ENCODE measurements at regions not wholly inside any gene's neighbourhood (a gene's known extent, or its start where the extent isn't known, plus 50 kb on each side); places are given as distances from the start of the nearest gene placed in this dataset.
"Not testable (repeated sequence)": the region's sequence is repeated elsewhere in the genome, so short reads cannot be mapped to it uniquely, and the experiment has no call there.

DNA sequence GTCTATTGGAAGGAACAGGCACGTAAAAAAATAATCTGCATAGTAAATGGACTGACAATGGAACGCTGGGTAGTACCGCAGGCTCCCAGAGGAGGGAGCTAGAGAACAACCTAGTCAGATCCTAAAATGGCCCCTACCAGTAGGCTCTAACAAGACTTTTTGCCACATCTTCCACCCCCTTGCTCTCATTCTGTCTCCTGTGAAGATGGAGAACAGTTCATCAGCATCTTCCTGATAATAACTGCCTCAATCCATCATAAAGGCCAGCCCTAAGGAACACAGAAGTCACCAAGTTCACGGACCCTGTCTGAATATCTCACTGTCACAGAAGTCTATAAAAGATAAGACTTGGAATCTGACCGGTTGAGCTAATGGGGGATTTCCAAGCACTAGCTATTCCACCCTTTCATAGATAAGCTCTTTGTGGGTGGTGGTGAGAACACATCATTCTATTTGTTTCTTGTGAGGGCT lies 133.4 kb downstream of the SLC1A3 start:
- H3K27ac ChIP-seq (ENCODE audit: insufficient read depth, low read length, poor library complexity, severe bottlenecking): no peak overlapping the region
- H3K36me3 ChIP-seq (ENCODE audit: control insufficient read depth, insufficient read depth, low read length): no peaks in the 10 kb centered on the region
- no peak overlapping the region for H3K4me3 ChIP-seq (ENCODE audit: insufficient read depth, low read depth, low read length, poor library complexity, severe bottlenecking)
- H3K4me1 ChIP-seq (ENCODE audit: control insufficient read depth, insufficient read depth, low read length, poor library complexity, severe bottlenecking): peaks cover 4% of the 10 kb centered on the region
- peaks cover 11% of the 10 kb centered on the region for H3K27me3 ChIP-seq (replicated peaks; ENCODE audit: control insufficient read depth, insufficient read depth, low read length, poor library complexity, severe bottlenecking)
- peak; percentile 23 to 41 (median 40) for DNase-seq
- no peaks in the 10 kb centered on the region for H3K9me3 ChIP-seq (ENCODE audit: control insufficient read depth, low read length)

DNA sequence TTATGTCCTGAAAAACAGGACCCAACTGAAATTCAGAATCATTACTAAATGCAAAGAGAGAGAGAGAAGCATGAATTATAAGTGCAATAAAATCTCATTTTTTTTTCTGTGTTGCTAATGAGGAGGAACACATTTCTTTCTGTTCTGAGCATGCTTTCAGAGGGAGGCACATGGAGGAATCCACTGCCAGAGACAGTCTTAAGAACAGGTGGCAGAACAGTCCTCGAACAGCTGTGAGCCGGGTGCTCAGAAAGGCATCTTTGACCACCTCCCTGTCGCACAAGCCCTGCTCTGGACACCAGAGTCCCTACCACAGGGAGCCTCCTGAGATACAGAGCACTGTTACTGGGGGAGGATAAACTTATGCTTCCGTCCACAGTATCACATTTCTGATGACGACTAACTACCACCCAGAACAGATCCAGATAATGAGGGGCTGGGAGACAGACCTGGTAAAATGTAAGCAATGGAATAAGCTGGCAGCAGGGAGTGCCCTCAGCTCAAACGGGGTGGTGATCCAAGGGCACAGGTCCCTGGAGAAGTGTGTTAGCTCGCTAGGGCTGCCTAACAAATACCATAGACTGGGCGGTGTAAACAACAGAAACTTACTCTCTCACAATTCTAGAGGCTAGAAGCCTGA lies 134.0 kb downstream of the SLC1A3 start:
- H3K27ac ChIP-seq (ENCODE audit: insufficient read depth, low read length, poor library complexity, severe bottlenecking): no peak overlapping the region
- peaks cover 13% of the 10 kb centered on the region for H3K27me3 ChIP-seq (replicated peaks; ENCODE audit: control insufficient read depth, insufficient read depth, low read length, poor library complexity, severe bottlenecking)
- H3K9me3 ChIP-seq (ENCODE audit: control insufficient read depth, low read length): no peaks in the 10 kb centered on the region
- peaks cover 4% of the 10 kb centered on the region for H3K4me1 ChIP-seq (ENCODE audit: control insufficient read depth, insufficient read depth, low read length, poor library complexity, severe bottlenecking)
- no peak for DNase-seq
- H3K4me3 ChIP-seq (ENCODE audit: insufficient read depth, low read depth, low read length, poor library complexity, severe bottlenecking): no peak overlapping the region
- no peaks in the 10 kb centered on the region for H3K36me3 ChIP-seq (ENCODE audit: control insufficient read depth, insufficient read depth, low read length)

DNA sequence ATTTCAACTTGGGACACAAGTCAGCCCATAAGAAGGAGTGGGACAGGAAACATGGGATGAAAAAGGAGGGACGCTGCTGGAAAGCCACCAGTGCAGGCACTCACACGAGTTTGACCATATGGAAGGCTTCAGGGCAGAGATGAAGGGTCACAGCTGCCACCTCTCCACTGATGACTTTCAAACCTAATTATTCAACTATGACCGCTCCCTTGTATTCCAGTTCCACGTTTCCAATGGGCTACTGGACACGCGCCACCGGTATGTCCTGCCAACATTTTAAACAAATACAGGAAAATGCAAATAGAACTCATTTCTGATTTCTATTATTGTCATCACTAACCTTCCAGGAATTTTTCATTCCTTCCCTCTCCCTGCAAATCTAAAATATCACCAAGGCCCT lies 134.7 kb downstream of the SLC1A3 start:
- peaks cover 13% of the 10 kb centered on the region for H3K27me3 ChIP-seq (replicated peaks; ENCODE audit: control insufficient read depth, insufficient read depth, low read length, poor library complexity, severe bottlenecking)
- DNase-seq: no peak
- no peak overlapping the region for H3K27ac ChIP-seq (ENCODE audit: insufficient read depth, low read length, poor library complexity, severe bottlenecking)
- no peaks in the 10 kb centered on the region for H3K36me3 ChIP-seq (ENCODE audit: control insufficient read depth, insufficient read depth, low read length)
- H3K4me1 ChIP-seq (ENCODE audit: control insufficient read depth, insufficient read depth, low read length, poor library complexity, severe bottlenecking): peaks cover 4% of the 10 kb centered on the region
- no peak overlapping the region for H3K4me3 ChIP-seq (ENCODE audit: insufficient read depth, low read depth, low read length, poor library complexity, severe bottlenecking)
- no peaks in the 10 kb centered on the region for H3K9me3 ChIP-seq (ENCODE audit: control insufficient read depth, low read length)

DNA sequence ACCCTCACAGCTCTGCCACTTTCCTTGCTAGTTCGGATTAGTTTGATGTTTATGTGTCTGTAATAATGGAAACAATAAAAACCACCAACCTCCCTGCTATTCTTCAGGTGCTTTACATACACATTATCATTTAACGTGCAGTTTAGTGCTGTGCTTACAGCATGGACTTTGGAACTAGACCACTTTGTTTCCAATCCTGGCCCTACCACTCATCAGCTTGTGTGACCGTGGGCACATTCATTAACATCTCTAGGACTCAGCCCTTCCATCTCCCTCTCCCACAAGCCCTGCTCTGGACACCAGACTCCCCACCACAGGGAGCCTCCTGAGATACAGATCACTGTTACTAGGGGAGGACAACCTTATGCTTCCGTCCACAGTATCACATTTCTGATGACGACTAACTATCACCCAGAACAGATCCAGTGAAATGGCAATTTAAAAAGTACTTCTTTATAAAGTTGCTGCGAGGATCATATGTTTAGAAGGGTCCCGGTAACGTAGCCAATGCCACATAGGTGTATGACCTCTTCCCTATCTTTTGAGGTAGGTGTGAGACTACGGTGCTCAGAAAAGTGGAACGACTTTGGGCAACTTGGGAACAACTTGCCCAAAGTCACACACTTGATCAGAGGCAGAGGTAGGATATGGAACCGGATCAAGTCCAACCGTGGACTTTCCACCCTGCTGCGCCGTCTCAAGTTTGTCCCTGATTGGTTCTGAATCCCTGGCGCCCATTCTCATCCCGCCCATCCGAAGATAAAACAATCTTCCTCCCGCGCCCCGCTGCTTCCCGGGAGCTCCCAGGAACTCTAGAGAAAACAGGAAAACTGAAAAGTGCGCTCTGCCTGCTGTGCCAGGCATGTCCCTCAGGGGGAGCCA lies 132.4 kb upstream of the NIPBL start:
- H3K4me3 ChIP-seq (ENCODE audit: insufficient read depth, low read depth, low read length, poor library complexity, severe bottlenecking): peak overlapping the region; percentile 54
- H3K9me3 ChIP-seq (ENCODE audit: control insufficient read depth, low read length): no peaks in the 10 kb centered on the region
- no peaks in the 10 kb centered on the region for H3K36me3 ChIP-seq (ENCODE audit: control insufficient read depth, insufficient read depth, low read length)
- no peak for DNase-seq
- H3K27ac ChIP-seq (ENCODE audit: insufficient read depth, low read length, poor library complexity, severe bottlenecking): no peak overlapping the region
- H3K27me3 ChIP-seq (replicated peaks; ENCODE audit: control insufficient read depth, insufficient read depth, low read length, poor library complexity, severe bottlenecking): peaks cover 13% of the 10 kb centered on the region
- peaks cover 4% of the 10 kb centered on the region for H3K4me1 ChIP-seq (ENCODE audit: control insufficient read depth, insufficient read depth, low read length, poor library complexity, severe bottlenecking)

DNA sequence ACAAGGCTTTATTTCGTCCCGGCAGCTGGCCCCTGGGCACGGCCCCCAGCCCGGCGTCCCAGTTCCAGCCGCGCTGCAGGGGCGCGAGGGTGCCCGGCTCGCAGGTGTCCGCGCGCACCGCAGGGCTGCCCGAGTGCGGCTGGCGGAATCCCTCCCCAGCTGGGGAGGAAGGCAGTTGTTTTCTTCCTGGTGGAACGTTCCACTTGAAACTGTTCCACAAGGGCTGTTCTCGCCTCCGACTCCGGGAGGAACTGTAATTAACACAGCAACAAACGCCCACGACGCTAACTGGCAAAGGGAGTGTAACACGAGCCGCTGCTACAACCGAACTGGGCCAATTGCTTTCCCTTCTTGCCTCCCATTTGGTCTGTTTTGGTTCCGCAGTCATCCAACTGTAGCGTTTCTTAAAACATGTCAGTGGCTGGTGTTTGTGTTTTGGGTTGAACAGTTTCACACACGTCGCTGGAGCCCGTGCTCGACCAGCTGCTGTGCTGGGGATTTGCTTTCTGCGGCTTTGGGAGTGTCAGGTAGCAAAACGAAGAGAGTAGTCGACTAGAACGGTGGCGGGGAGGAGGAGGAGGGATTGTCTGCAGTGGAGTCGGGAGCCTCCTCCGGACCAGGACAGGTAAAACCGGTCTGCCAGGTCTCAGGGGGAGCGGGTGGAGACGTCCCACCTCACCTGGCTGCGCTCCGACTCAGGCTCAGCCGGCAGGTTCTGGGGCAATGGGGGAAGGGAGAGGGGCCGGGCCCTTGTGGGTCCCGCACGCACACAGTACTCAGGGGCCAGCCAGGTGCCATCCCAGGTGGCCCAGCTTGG lies 131.6 kb upstream of the NIPBL start:
- peaks cover 4% of the 10 kb centered on the region for H3K4me1 ChIP-seq (ENCODE audit: control insufficient read depth, insufficient read depth, low read length, poor library complexity, severe bottlenecking)
- peak overlapping the region; percentile 54 for H3K4me3 ChIP-seq (ENCODE audit: insufficient read depth, low read depth, low read length, poor library complexity, severe bottlenecking)
- no peaks in the 10 kb centered on the region for H3K9me3 ChIP-seq (ENCODE audit: control insufficient read depth, low read length)
- DNase-seq: no peak
- no peaks in the 10 kb centered on the region for H3K36me3 ChIP-seq (ENCODE audit: control insufficient read depth, insufficient read depth, low read length)
- H3K27ac ChIP-seq (ENCODE audit: insufficient read depth, low read length, poor library complexity, severe bottlenecking): no peak overlapping the region
- peaks cover 13% of the 10 kb centered on the region for H3K27me3 ChIP-seq (replicated peaks; ENCODE audit: control insufficient read depth, insufficient read depth, low read length, poor library complexity, severe bottlenecking)

DNA sequence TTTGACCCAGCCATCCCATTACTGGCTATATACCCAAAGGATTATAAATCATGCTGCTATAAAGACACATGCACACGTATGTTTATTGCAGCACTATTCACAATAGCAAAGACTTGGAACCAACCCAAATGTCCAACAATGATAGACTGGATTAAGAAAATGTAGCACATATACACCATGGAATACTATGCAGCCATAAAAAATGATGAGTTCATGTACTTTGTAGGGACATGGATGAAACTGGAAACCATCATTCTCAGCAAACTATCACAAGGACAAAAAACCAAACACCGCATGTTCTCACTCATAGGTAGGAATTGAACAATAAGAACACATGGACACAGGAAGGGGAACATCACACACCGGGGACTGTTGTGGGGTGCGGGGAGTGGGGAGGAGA lies 128.8 kb upstream of the NIPBL start:
- DNase-seq; H3K27ac ChIP-seq (ENCODE audit: insufficient read depth, low read length, poor library complexity, severe bottlenecking); H3K4me3 ChIP-seq (ENCODE audit: insufficient read depth, low read depth, low read length, poor library complexity, severe bottlenecking); H3K36me3 ChIP-seq (ENCODE audit: control insufficient read depth, insufficient read depth, low read length); H3K9me3 ChIP-seq (ENCODE audit: control insufficient read depth, low read length); H3K4me1 ChIP-seq (ENCODE audit: control insufficient read depth, insufficient read depth, low read length, poor library complexity, severe bottlenecking): not testable (repeated sequence)
- peaks cover 13% of the 10 kb centered on the region for H3K27me3 ChIP-seq (replicated peaks; ENCODE audit: control insufficient read depth, insufficient read depth, low read length, poor library complexity, severe bottlenecking)

DNA sequence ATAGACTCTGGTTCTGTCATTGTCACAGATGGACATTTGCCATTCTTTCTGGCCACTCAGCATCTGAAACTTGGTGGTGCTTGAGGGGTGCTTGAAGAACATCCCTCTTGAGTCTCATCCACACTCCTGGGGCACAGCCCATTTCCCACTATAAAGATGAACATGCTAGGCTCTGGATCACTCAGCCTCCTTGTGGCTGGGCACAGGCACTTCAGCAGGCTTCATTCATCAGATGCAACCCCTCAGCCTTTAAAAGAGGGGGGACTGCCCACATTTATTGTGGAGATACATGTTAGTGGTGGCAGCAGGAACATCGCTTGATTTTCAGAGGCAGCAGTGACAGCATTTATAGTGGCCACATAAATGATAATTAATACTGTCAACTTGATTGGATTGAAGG lies 124.7 kb upstream of the NIPBL start:
- Histone ChIP-seq H3K4me1 (ENCODE audit: control insufficient read depth, insufficient read depth, low read length, poor library complexity, severe bottlenecking) (no peaks in the 10 kb centered on the region), H3K27me3 (replicated peaks; ENCODE audit: control insufficient read depth, insufficient read depth, low read length, poor library complexity, severe bottlenecking) (no peaks in the 10 kb centered on the region), H3K36me3 (ENCODE audit: control insufficient read depth, insufficient read depth, low read length) (no peaks in the 10 kb centered on the region), H3K27ac (ENCODE audit: insufficient read depth, low read length, poor library complexity, severe bottlenecking) (no peak overlapping the region), H3K9me3 (ENCODE audit: control insufficient read depth, low read length) (no peaks in the 10 kb centered on the region), H3K4me3 (ENCODE audit: insufficient read depth, low read depth, low read length, poor library complexity, severe bottlenecking) (no peak overlapping the region)
- no peak for DNase-seq

DNA sequence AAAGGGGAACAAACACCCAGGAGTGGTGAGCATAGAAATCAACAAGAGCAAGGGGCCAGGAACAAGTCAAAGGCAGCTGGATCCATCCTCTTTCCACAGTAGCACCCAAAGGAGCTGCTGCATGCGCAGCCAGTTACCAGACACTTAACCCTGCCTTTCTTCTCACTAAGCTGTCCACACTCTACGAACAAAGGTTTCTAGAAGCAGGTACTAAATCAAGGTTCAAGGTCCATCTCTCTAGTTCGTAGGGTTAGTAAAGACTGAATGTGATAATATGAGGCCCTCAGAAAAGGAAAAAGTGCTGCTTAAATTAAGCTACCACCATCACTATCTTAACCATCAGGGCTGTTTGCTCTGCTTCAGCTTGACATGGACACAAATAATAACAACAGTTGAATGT lies 121.2 kb upstream of the NIPBL start:
- H3K36me3 ChIP-seq (ENCODE audit: control insufficient read depth, insufficient read depth, low read length): no peaks in the 10 kb centered on the region

DNA sequence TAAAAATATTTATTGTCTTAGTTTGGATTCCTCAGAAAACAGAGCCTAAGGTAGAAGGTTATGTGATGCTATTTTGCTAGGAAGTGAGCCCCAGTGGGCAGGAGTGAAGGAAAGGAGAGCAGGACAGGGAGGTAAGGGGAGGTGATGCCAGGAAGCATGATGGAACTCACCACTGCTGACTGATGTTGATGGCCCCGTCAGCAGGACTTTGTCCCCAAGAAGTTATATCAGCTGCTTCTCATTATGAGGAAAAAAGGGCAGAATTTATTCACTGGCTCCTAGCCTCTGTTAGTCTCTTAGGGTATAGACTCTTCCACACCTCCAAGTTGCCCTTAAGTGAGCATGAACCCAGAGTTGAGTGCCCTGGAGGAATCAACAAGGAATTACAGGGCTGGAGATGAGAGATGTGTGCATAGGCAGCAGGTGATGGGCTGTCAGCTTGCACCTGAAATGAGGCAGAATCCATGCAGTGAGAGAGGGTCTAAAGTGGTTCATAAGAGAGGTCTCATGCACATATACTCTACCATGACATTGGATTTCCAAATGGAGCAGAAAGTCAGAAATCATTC lies 120.6 kb upstream of the NIPBL start:
- no peak overlapping the region for H3K4me3 ChIP-seq (ENCODE audit: insufficient read depth, low read depth, low read length, poor library complexity, severe bottlenecking)
- H3K4me1 ChIP-seq (ENCODE audit: control insufficient read depth, insufficient read depth, low read length, poor library complexity, severe bottlenecking): no peaks in the 10 kb centered on the region
- no peak for DNase-seq
- H3K9me3 ChIP-seq (ENCODE audit: control insufficient read depth, low read length): no peaks in the 10 kb centered on the region
- H3K27ac ChIP-seq (ENCODE audit: insufficient read depth, low read length, poor library complexity, severe bottlenecking): no peak overlapping the region
- H3K27me3 ChIP-seq (replicated peaks; ENCODE audit: control insufficient read depth, insufficient read depth, low read length, poor library complexity, severe bottlenecking): no peaks in the 10 kb centered on the region
- H3K36me3 ChIP-seq (ENCODE audit: control insufficient read depth, insufficient read depth, low read length): no peaks in the 10 kb centered on the region

More for the DNA sequence above, 121.2 kb upstream of the NIPBL start:
- H3K27me3 ChIP-seq (replicated peaks; ENCODE audit: control insufficient read depth, insufficient read depth, low read length, poor library complexity, severe bottlenecking): no peaks in the 10 kb centered on the region
- H3K9me3 ChIP-seq (ENCODE audit: control insufficient read depth, low read length): no peaks in the 10 kb centered on the region
- no peak overlapping the region for H3K27ac ChIP-seq (ENCODE audit: insufficient read depth, low read length, poor library complexity, severe bottlenecking)
- H3K4me3 ChIP-seq (ENCODE audit: insufficient read depth, low read depth, low read length, poor library complexity, severe bottlenecking): no peak overlapping the region
- H3K4me1 ChIP-seq (ENCODE audit: control insufficient read depth, insufficient read depth, low read length, poor library complexity, severe bottlenecking): no peaks in the 10 kb centered on the region
- DNase-seq: no peak
